HG02981 (cell line): ENCODE measurements at regions not wholly inside any gene's neighbourhood (a gene's known extent, or its start where the extent isn't known, plus 50 kb on each side); places are given as distances from the start of the nearest gene placed in this dataset.
"Not testable (repeated sequence)": the region's sequence is repeated elsewhere in the genome, so short reads cannot be mapped to it uniquely, and the experiment has no call there.

Experiments used
- ATAC-seq: cut with Tn5 transposase; IDR thresholded peaks from one replicate; pipeline ENCODE4 v1.9.1; 2021; ENCODE audit warnings: mild to moderate bottlenecking, moderate library complexity; ENCODE audit not compliant: unreplicated experiment

DNA sequence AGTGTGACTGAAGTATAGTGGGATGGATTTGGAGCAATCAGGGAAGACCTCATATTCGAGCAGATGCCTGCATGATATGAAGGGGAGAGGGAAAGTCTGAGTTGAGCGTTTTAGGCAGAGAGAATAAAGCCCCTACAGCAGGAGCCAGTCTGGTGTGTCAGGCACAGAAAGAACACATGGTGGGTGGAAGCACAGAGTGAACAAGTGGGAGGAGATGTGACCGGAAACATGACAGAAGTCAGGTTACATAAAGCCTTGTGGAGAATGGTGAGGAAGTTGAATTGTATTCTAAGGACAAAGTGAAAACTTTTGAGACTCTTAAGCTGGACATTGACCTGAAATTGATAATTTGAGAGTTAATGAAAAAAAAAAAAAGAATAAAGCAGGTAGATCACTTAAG is 541.0 kb downstream of the PLOD2 start:
- no peak for ATAC-seq

GRCh38 chr3:145620486-145620885 is 540.5 kb downstream of the PLOD2 start:
- no peak for ATAC-seq

GRCh38 chr3:145623349-145623748 is 537.6 kb downstream of the PLOD2 start:
- no peak for ATAC-seq

DNA sequence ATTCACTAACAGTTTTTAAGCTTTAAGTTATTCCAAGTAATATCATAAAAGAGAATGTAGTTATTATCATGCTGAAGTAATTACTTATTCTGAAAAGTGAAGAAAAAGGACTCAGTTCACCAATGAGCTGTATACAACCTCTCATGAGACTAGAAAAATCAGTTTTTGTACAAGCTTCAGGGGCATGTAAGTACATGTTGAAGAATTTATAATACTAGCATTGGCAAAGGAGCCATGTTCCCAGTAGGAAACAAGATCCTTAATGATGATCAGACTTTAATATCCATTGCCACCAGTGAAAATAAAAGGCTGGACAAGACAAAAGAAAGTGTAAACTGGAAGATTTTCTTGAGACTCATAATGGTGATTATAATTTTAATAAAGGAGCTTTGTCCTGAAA is 532.8 kb downstream of the PLOD2 start:
- no peak for ATAC-seq

DNA sequence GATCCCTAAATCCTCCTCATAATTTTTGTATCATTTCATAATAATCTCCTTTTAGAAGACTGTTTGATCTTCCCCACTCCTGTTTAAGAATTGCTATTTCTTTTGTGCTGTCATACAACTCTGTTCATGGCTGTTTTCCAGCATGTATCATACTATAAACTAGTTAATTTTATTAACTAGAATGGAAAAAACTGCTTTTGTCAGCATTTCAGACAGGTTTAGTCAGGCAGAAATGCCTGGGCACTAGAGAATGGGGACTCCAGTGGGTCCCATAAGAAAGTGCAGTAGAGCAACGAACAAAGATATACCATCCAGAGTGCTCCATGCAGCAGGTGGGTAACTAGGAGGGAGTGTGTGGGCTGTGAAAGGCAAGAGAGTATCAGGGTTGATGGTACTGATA is 523.9 kb downstream of the PLOD2 start:
- ATAC-seq = no peak

DNA sequence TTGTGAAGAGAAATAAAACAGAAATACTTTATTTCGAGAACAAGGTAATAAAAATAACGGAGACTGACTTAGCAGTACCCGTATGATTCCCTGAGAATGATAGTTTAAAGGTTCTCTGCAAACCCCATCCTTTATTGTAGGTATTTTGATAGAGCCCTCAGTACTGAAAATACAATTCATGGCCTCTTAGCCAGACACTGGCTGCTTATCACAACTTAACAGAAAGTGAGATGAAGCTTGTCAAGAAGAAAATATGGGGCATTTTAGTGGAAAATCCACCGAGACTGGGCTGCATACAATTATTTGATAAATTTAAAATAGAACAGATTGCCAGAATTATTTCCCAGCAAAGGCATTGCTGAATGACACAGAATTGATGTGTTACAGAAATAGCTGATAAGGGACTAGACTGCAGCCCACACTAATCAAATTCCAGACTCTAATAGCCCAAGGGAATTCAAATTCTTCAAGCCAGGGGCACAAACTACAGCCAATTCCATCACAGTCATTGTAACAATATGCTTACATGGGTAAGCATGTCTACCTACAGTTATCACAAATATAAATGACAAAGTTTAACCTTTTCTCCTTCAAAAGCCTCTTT is 521.9 kb downstream of the PLOD2 start:
- no peak for ATAC-seq

GRCh38 chr3:145639875-145640274 is 521.1 kb downstream of the PLOD2 start:
- no peak for ATAC-seq

DNA sequence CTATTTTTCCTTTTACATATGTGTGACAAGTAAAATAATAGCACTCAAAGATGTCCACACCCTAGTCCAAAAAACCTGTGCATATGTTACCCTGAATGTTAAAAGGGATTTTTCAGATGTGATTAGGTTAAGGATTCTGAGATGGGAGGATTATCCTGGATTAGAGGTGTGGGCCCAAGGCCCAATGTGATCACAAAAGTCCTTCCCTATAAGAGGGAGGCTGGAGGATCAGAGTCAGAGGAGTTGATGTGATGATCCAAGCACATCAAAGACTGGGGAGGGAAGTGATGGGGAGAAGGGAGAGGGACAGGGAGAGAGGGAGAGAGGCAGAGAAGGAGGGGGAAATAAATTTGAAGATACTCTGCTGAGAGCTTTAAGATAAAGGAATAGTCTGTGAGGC is 512.6 kb downstream of the PLOD2 start:
- no peak for ATAC-seq

DNA sequence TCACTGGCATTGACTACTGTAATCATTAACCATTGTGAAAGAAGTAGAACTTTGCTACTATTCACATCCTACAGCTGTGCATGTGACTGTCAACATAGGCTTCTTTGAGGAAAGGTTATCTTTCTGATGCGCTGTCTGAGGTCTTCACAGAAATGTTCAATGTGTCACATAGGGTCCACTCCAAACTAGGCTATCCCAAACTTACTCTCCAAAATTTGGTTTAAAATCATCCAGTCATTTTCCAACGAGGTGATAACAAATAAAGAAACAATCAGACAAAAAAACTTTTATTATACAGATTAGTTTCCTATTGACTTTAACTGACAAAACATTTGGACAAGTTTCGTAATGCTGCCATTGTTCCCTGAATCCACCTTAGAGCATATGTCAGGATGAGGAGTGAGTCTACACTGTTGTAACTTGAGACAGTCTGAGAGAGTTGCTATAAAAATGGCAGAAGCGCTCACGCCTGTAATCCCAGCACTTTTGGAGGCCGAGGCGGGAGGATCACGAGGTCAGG is 511.6 kb downstream of the PLOD2 start:
- no peak for ATAC-seq

- ATAC-seq = no peak
Observed at GRCh38 chr3:145650170-145650569, 510.8 kb downstream of the PLOD2 start.

DNA sequence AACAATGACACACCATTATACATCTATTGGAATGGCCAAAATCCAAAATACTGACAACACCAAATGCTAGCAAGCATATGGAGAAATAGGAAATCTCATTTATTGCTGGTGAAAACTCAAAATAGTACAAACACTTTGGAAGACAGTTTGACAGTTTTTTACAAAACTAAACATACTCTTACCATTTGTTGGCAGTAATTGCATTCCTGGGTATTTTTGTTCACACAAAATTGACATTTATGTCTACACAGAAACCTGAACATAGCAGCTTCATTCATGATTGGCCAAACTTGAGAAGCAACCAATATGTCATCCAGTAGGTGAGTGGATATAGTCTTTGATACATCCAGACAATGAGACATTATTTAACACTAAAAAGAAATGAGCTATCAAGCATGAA is 489.9 kb downstream of the PLOD2 start:
- ATAC-seq = no peak

- ATAC-seq = no peak
Observed at GRCh38 chr3:145673838-145674237, 487.1 kb downstream of the PLOD2 start.

DNA sequence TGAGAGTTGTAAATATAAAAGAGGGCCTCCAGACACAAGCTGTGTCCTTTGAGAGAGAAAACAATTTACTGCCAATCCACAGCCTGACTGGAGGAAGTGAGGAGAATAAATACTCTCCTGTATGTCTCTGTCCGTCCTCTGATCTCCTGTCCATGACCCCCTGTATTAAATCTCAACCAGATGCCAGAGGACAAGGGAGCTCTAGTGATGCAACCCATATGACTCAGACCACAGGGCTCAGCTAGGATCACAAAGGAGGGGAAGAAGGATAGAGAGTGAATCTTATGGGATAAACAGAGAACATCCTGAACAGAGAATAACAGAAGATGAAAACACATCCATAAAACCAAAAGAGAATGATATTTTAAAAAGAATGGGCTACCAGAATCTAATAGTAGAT is 482.6 kb downstream of the PLOD2 start:
- ATAC-seq = no peak

DNA sequence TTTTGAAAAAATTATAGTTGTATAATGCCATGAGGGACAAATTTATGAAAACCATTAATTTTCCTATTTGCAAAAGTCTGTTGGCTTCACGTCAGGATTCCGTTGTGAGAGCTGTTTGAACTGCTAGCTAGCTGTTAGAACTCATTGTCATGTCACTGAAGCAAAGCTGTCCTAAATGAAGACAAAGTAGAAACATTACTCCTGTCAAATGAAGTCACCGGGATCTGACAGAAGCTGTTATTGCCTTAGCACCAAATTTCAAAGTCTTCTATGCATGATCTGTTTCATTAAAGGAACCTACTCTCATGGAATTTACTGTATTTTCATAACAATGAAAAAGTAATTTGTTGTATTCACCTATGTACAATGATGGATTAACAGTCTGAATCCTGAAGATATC is 479.8 kb downstream of the PLOD2 start:
- ATAC-seq = no peak

DNA sequence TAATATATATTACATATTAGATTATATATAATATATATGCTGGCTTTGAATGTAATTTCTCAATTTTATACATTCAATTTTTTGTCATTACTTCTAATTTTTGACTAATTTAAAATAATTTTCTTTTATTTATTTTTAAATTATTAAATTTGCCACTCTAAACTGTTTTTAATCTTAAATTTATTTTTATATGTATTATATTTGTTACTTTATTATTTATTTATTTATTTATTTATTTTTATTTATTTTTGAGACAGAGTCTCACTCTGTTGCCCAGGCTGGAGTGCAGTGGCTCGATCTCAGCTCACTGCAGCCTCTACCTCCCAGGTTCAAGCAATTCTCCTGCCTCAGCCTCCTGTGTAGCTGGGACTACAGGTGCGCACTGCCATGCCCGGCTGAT is 473.0 kb downstream of the PLOD2 start:
- not testable (repeated sequence) for ATAC-seq

- no peak for ATAC-seq
Observed at GRCh38 chr3:145692751-145693150, 468.2 kb downstream of the PLOD2 start.

- ATAC-seq = no peak
Observed at GRCh38 chr3:145696011-145696410, 465.0 kb downstream of the PLOD2 start.

GRCh38 chr3:145698250-145698649 is 462.7 kb downstream of the PLOD2 start:
- no peak for ATAC-seq

GRCh38 chr3:145698749-145699148 is 462.2 kb downstream of the PLOD2 start:
- ATAC-seq = no peak

- no peak for ATAC-seq
Observed at GRCh38 chr3:145704020-145704419, 457.0 kb downstream of the PLOD2 start.

DNA sequence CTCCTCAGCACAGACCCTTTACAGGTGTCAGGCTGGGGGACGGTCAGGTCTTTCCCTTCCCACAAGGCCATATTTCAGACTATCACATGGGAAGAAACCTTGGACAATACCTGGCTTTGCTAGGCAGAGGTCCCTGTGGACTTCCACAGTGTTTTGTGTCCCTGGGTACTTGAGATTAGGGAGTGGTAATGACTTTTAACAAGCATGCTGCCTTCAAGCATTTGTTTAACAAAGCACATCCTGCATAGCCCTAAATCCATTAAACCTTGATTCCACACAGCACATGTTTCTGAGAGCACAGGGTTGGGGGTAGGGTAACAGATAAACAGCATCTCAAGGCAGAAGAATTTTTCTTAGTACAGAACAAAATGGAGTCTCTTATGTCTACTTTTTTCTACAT is 451.2 kb downstream of the PLOD2 start:
- ATAC-seq = not testable (repeated sequence)

DNA sequence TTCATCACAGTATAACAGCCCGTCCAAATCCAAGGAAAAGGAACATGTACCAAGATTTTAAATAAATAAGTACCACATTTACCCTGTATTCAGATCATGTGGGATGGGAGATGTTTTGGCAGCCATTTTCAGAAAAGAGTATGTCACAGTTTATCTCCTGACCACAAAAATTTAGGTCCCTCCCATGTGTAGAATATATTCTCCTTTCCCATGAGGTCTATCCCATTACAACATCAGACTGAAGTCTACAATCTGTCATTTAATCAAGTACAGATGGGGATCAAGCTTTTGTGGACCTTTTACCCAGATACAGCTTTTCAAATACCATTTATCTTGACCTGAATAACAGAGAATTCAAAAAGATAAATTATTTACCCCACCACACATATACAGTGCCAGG is 444.5 kb downstream of the PLOD2 start:
- no peak for ATAC-seq

GRCh38 chr3:145719114-145719513 is 441.9 kb downstream of the PLOD2 start:
- ATAC-seq = no peak
